IPS DF 6.9 (cell line): ENCODE measurements at regions not wholly inside any gene's neighbourhood (a gene's known extent, or its start where the extent isn't known, plus 50 kb on each side); places are given as distances from the start of the nearest gene placed in this dataset.

ENCODE experiments used
- DNase-seq: peaks from one replicate; pipeline ENCODE4 v3.0.0-alpha.2; 2013; ENCODE audit warnings: low read depth, low spot score
- H3K27ac ChIP-seq: one replicate; pipeline ENCODE4 v1.5.1; 2013; ENCODE audit warnings: low read length, control low read depth
- H3K27me3 ChIP-seq: 2 replicates; pipeline ENCODE4 v1.6.1; 2013; ENCODE audit warnings: mild to moderate bottlenecking, low read length; ENCODE audit not compliant: control insufficient read depth, insufficient read depth
- H3K36me3 ChIP-seq: 2 replicates; pipeline ENCODE4 v1.6.1; 2013; ENCODE audit warnings: low read length; ENCODE audit not compliant: control insufficient read depth, insufficient read depth
- H3K4me1 ChIP-seq: 2 replicates; pipeline ENCODE4 v1.6.1; 2013; ENCODE audit warnings: low read length; ENCODE audit not compliant: control insufficient read depth, insufficient read depth
- H3K4me3 ChIP-seq: 2 replicates; pipeline ENCODE4 v1.5.1; 2013; ENCODE audit warnings: mild to moderate bottlenecking, low read length
- H3K9me3 ChIP-seq: 2 replicates; pipeline ENCODE4 v1.6.1; 2013; ENCODE audit warnings: low read length, inconsistent platforms; ENCODE audit not compliant: control insufficient read depth, insufficient read depth
- WGBS: extraction: QIAGEN DNeasy Blood & Tissue Kit; methylation state at CpG from one replicate; pipeline ENCODE4 v1.1.7; 2013; ENCODE audit warnings: mixed read lengths, missing lambda C conversion rate; ENCODE audit not compliant: insufficient read length, insufficient coverage; 5-methylcytosine and 5-hydroxymethylcytosine counted together

GRCh38 chr5:159785656-159786055, 130.6 kb upstream of the ADRA1B start:
- WGBS, result no CpG with 5 or more reads among the region's 3 CpGs
- no peak for DNase-seq
- Histone ChIP-seq H3K9me3 (no peaks in the 10 kb centered on the region), H3K27me3 (no peaks in the 10 kb centered on the region), H3K36me3 (no peaks in the 10 kb centered on the region), H3K27ac (no peak overlapping the region), H3K4me3 (no peak overlapping the region), H3K4me1 (no peaks in the 10 kb centered on the region)

GRCh38 chr5:159786201-159786600, 130.1 kb upstream of the ADRA1B start:
- Histone ChIP-seq H3K4me3 (no peak overlapping the region), H3K9me3 (no peaks in the 10 kb centered on the region), H3K4me1 (no peaks in the 10 kb centered on the region), H3K27ac (no peak overlapping the region), H3K36me3 (no peaks in the 10 kb centered on the region), H3K27me3 (no peaks in the 10 kb centered on the region)
- no CpG with 5 or more reads among the region's 3 CpGs for WGBS
- DNase-seq, result no peak

DNA sequence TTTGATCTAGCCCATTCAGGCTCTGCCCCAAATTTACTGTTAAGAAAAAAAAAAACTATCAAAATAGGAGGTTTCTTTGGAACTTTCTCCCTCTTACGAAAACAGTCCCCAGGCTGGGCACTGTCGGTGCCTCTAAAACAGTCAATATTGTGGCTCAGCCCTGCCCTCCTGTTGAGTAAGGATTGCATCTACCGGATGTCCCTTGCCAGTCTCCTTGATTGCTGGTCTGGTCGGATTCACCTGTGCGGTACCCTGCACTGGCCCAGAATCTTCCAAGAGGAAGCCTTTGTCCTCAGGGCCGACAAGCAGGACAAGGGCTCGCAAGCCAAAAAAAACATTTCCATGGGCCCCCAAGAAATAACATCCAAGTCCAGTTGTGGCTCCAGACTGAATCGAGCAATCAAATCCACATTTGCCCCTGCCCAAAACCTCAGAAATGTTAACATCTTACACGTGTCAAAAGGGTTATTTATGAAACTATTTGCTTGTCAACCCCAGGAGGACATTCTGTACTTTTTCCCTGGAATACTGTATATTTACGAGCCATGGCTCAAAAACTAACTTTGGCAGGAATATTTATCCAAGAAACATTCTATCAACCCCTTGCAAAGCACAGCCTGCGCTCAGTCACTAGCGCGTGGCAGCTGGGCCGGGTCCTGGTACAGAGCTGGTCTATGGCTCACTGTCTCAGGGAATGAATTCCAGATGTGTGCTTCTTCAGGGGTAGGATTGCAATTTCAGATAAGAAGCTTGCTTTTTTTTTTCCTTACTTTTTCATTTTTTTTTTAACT, 129.2 kb upstream of the ADRA1B start:
- Histone ChIP-seq H3K27me3 (no peaks in the 10 kb centered on the region), H3K9me3 (no peaks in the 10 kb centered on the region), H3K27ac (no peak overlapping the region), H3K36me3 (no peaks in the 10 kb centered on the region), H3K4me1 (no peaks in the 10 kb centered on the region), H3K4me3 (no peak overlapping the region)
- WGBS, result no CpG with 5 or more reads among the region's 14 CpGs
- DNase-seq, result no peak

DNA sequence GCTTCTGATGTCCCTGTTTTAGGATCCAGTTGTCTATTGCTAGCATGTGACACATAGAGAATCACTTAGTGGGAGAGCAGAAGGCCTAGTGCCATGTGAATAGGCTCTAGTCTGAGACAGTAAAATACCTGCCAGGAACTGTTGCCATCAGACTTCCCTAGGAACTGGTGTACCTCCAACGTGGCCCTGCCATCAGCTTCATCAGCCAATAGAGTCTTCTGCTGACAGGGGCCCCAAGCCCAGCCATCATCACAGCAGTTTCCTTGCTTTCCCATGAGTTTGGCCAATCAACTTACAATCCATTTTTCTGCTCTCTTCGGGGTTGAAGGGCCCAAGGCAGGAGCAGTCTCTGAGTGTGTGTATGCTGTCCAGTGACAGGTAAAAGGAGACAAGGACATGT, 128.4 kb upstream of the ADRA1B start:
- no CpG with 5 or more reads among the region's 2 CpGs for WGBS
- Histone ChIP-seq H3K27ac (no peak overlapping the region), H3K9me3 (no peaks in the 10 kb centered on the region)

GRCh38 chr5:159788835-159789331, 127.4 kb upstream of the ADRA1B start:
- DNase-seq, result no peak
- H3K27ac ChIP-seq, result no peak overlapping the region
- no CpG with 5 or more reads among the region's 5 CpGs for WGBS
- no peaks in the 10 kb centered on the region for H3K9me3 ChIP-seq
- no peaks in the 10 kb centered on the region for H3K4me1 ChIP-seq
- H3K36me3 ChIP-seq, result no peaks in the 10 kb centered on the region
- H3K4me3 ChIP-seq, result no peak overlapping the region
- H3K27me3 ChIP-seq, result no peaks in the 10 kb centered on the region

More for the DNA sequence above, 128.4 kb upstream of the ADRA1B start:
- H3K4me1 ChIP-seq, result no peaks in the 10 kb centered on the region
- H3K4me3 ChIP-seq, result no peak overlapping the region
- H3K36me3 ChIP-seq, result no peaks in the 10 kb centered on the region
- H3K27me3 ChIP-seq, result no peaks in the 10 kb centered on the region
- no peak for DNase-seq

DNA sequence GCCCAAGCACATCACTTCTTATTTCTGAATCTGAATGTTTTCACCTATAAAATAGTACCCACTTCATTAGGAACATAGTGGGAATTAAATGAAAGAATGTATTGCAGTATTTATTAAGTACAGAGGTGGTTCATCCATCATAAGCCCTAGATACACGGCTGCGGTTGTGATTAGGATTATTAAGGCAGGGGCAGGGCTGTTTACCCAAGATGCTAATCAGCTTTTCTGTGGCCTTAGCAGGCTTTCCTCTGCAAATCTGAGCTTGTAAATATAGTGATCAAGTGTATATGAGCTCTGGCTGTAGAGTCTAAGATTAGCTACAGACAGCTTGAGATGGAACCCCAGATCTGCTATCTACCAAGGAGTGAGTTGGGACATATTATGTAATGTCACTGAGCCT, 124.1 kb upstream of the ADRA1B start:
- Histone ChIP-seq H3K36me3 (no peaks in the 10 kb centered on the region), H3K27ac (no peak overlapping the region), H3K9me3 (no peaks in the 10 kb centered on the region), H3K4me3 (no peak overlapping the region), H3K27me3 (no peaks in the 10 kb centered on the region), H3K4me1 (no peaks in the 10 kb centered on the region)
- no CpG with 5 or more reads among the region's 2 CpGs for WGBS
- no peak for DNase-seq

- no peaks in the 10 kb centered on the region for H3K27me3 ChIP-seq
- DNase-seq, result no peak
- H3K9me3 ChIP-seq, result no peaks in the 10 kb centered on the region
- H3K36me3 ChIP-seq, result no peaks in the 10 kb centered on the region
- H3K27ac ChIP-seq, result no peak overlapping the region
- no peak overlapping the region for H3K4me3 ChIP-seq
- WGBS, result no CpG with 5 or more reads among the region's 4 CpGs
- no peaks in the 10 kb centered on the region for H3K4me1 ChIP-seq
Measured at GRCh38 chr5:159797261-159797970, 118.9 kb upstream of the ADRA1B start.

DNA sequence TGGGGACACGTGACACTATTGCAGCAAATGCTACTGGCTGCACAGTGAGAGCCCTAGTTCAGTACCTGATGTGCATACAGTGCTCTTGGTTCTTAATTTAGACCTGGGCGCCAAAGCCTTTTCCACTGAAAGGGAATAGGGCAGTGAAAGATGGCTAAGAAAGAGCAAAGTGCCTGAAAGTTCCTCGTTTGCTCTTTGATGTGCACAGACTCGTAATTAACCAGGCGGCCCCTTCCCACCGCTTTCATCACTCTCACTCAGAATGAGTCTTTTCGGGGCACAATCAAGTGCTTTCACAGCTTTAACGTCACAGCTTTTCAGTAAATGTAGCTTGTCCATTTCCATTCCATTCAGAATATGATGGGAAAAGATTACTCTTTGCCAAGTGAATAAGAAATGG, 116.6 kb upstream of the ADRA1B start:
- Histone ChIP-seq H3K27ac (no peak overlapping the region), H3K4me3 (no peak overlapping the region), H3K9me3 (no peaks in the 10 kb centered on the region), H3K36me3 (no peaks in the 10 kb centered on the region), H3K27me3 (no peaks in the 10 kb centered on the region), H3K4me1 (no peaks in the 10 kb centered on the region)
- WGBS, result no CpG with 5 or more reads among the region's 8 CpGs
- DNase-seq, result no peak

DNA sequence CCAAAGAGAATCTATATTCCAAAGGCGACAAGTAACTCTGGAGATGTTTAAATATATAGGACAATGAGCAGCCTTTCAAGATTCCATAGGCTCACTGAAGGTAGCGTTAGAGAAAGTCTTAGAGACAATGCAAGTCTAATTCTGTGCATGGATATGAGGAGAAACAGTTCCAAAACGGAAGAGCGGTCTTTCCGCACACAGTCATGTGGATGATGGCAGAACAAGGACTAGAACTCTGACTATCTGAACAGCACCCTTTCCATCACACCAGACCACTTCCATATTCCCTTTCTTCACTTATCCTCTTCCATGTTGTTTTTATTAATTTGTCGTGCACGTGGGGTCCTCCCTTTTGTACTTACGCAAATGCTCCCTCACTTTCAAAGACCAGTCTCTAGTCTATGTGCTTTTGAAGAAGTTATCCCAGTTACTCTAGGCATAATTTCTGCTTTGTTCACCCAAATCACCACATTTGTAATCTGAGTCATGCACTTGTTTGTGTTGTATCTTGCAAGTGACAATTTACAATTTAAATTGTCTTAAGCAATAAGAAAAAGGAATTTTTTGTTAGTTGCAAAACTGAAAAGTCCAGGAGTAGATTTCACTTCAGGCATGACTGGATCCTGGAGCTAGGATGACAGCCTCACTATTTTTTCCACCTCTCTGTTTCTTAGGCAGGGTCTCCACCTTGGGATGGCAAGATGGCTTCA, 116.0 kb upstream of the ADRA1B start:
- DNase-seq, result no peak
- no CpG with 5 or more reads among the region's 8 CpGs for WGBS
- H3K27ac ChIP-seq, result no peak overlapping the region
- no peak overlapping the region for H3K4me3 ChIP-seq
- no peaks in the 10 kb centered on the region for H3K9me3 ChIP-seq
- no peaks in the 10 kb centered on the region for H3K27me3 ChIP-seq
- no peaks in the 10 kb centered on the region for H3K36me3 ChIP-seq
- no peaks in the 10 kb centered on the region for H3K4me1 ChIP-seq

GRCh38 chr5:159801303-159801702, 115.0 kb upstream of the ADRA1B start:
- Histone ChIP-seq H3K4me3 (no peak overlapping the region), H3K36me3 (no peaks in the 10 kb centered on the region), H3K27ac (no peak overlapping the region), H3K4me1 (no peaks in the 10 kb centered on the region), H3K27me3 (no peaks in the 10 kb centered on the region), H3K9me3 (no peaks in the 10 kb centered on the region)
- no CpG with 5 or more reads among the region's 8 CpGs for WGBS
- no peak for DNase-seq
